ENCODE measurements at regions not wholly inside any gene's neighbourhood (a gene's known extent, or its start where the extent isn't known, plus 50 kb on each side); places are given as distances from the start of the nearest gene placed in this dataset.

- TF ChIP-seq CTCF (IDR thresholded peaks at IDR 0.05; ENCODE audit: insufficient read depth, low read length), result no peak
- DNase-seq (ENCODE audit: low read depth), result no peak
Observed at GRCh38 chr2:217294211-217294610, 434.3 kb upstream of the TNP1 start.

GRCh38 chr2:217293607-217294006 is 433.7 kb upstream of the TNP1 start:
- TF ChIP-seq CTCF (IDR thresholded peaks at IDR 0.05; ENCODE audit: insufficient read depth, low read length), result no peak
- DNase-seq (ENCODE audit: low read depth), result no peak
- H3K4me3 ChIP-seq (ENCODE audit: low read depth, low read length), result no peak overlapping the region

More at GRCh38 chr2:217294211-217294610, 434.3 kb upstream of the TNP1 start:
- H3K4me3 ChIP-seq (ENCODE audit: low read depth, low read length), result no peak overlapping the region

- H3K4me3 ChIP-seq (ENCODE audit: low read depth, low read length), result no peak overlapping the region
- no peak for TF ChIP-seq CTCF (IDR thresholded peaks at IDR 0.05; ENCODE audit: insufficient read depth, low read length)
- DNase-seq (ENCODE audit: low read depth), result no peak
Observed at GRCh38 chr2:217293046-217293445, 433.2 kb upstream of the TNP1 start.

- no peak for DNase-seq (ENCODE audit: low read depth)
- no peak for TF ChIP-seq CTCF (IDR thresholded peaks at IDR 0.05; ENCODE audit: insufficient read depth, low read length)
- no peak overlapping the region for H3K4me3 ChIP-seq (ENCODE audit: low read depth, low read length)
Observed at GRCh38 chr2:217291259-217291658, 431.4 kb upstream of the TNP1 start.

GRCh38 chr2:217290467-217290866 is 430.6 kb upstream of the TNP1 start:
- H3K4me3 ChIP-seq (ENCODE audit: low read depth, low read length), result no peak overlapping the region
- DNase-seq (ENCODE audit: low read depth), result no peak
- no peak for TF ChIP-seq CTCF (IDR thresholded peaks at IDR 0.05; ENCODE audit: insufficient read depth, low read length)

- H3K4me3 ChIP-seq (ENCODE audit: low read depth, low read length), result no peak overlapping the region
- peak; percentile 92 for DNase-seq (ENCODE audit: low read depth)
- TF ChIP-seq CTCF (IDR thresholded peaks at IDR 0.05; ENCODE audit: insufficient read depth, low read length), result no peak
Observed at GRCh38 chr2:217289907-217290280, 430.0 kb upstream of the TNP1 start.

- TF ChIP-seq CTCF (IDR thresholded peaks at IDR 0.05; ENCODE audit: insufficient read depth, low read length), result no peak
- DNase-seq (ENCODE audit: low read depth), result peak; percentile 61
- H3K4me3 ChIP-seq (ENCODE audit: low read depth, low read length), result no peak overlapping the region
Observed at GRCh38 chr2:217289177-217289906, 429.5 kb upstream of the TNP1 start.

Data from fibroblast of the aortic adventitia (primary cell).